Activated B cell treated with CpG ODN at 0.5 μM for 24 hours (primary cell): ENCODE measurements at regions not wholly inside any gene's neighbourhood (a gene's known extent, or its start where the extent isn't known, plus 50 kb on each side); places are given as distances from the start of the nearest gene placed in this dataset.

Experiments used
- ATAC-seq: fragments of 200-7000 bp; cut with Tn5 transposase; one replicate; pipeline ENCODE4 v1.10.0; 2021; ENCODE audit warnings: low read depth, mild to moderate bottlenecking, moderate library complexity
- CTCF ChIA-PET: fragments of 350-600 bp; sonication (Branson Sonifier 250); formaldehyde crosslinking; loops from one replicate; lab custom pipeline; 2021; ENCODE audit warnings: antibody characterized with exemption; lab: Charles Lee
- POLR2A ChIA-PET: fragments of 350-600 bp; sonication (Branson Sonifier 250); formaldehyde crosslinking; loops from one replicate; lab custom pipeline; 2021; ENCODE audit warnings: antibody characterized with exemption; lab: Charles Lee
- DNase-seq: peaks from one replicate; pipeline ENCODE4 v3.0.0; 2022
- H3K27ac Mint-ChIP-seq: one replicate; pipeline ENCODE4 v1.8.0; 2020; ENCODE audit warnings: mixed read lengths
- H3K27me3 Mint-ChIP-seq: one replicate; pipeline ENCODE4 v1.8.0; 2021; ENCODE audit warnings: mixed read lengths
- H3K36me3 Mint-ChIP-seq: one replicate; pipeline ENCODE4 v1.8.0; 2021; ENCODE audit warnings: low read depth, mixed read lengths
- H3K4me1 Mint-ChIP-seq: one replicate; pipeline ENCODE4 v1.8.0; 2021; ENCODE audit warnings: mixed read lengths
- H3K4me3 Mint-ChIP-seq: one replicate; pipeline ENCODE4 v1.8.0; 2020; ENCODE audit warnings: mild to moderate bottlenecking, mixed read lengths
- H3K9me3 Mint-ChIP-seq: one replicate; pipeline ENCODE4 v1.8.0; 2020; ENCODE audit warnings: mixed read lengths
- intact Hi-C: fragments of 100-400 bp; cut with micrococcal nuclease; formaldehyde crosslinking; loops from one replicate; pipeline ENCODE4 v1.15.1; 2024
- TF ChIP-seq, protein P1 (sequence below): fragments of 200-600 bp; IDR thresholded peaks from one replicate; pipeline ENCODE4 v1.8.0; 2022; ENCODE audit warnings: antibody characterized with exemption, mild to moderate bottlenecking

DNA sequence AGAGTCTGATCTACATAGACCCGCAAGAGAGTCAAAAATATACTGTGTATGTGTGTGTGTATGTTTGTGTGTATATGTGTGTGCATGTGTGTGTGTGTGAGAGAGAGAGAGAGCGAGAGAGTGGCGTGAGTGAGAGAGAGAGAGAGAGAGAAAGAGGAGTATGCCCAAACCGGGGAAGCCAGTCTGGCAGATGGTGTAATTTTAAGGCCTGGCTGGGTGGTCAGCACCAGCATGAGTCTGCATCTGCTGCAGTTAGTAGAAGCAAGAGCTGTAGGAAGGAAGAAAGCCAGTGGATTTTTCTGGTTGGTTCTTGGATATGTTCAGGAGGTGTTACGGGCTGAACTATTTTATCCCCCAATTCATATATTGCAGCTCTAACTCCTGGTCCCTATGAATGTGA, 75.2 kb downstream of the ACTBL2 start:
- CTCF ChIA-PET = no interaction called here

DNA sequence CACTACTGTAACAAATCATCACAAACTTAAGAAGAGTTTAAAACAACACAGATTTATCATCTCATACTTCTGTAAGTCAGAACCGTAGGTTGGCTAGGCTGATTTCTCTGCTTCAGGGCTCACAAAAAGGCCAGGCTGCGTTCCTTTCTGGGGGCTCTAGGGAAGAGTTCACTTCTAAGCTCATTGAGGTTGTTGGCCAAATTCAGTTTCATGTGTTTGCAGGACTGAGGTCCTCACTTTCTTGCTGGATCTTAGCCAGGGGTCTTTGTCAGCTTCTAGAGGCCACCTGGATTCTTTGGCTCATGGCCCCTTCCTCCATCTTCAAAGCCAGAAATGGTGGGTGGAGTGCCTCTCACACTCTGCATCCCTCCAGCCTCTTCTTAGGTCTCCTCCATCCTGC, 76.0 kb downstream of the ACTBL2 start:
- DNase-seq (no peak), ATAC-seq (no peak)
- Mint-ChIP-seq H3K4me3 (no peak overlapping the region), H3K27me3 (peaks cover 7% of the 10 kb centered on the region), H3K9me3 (no peaks in the 10 kb centered on the region), H3K4me1 (no peaks in the 10 kb centered on the region), H3K36me3 (no peaks in the 10 kb centered on the region), H3K27ac (no peak overlapping the region)
- intact Hi-C loops = no loop called here
- ChIA-PET CTCF (no interaction called here), POLR2A (no interaction called here)
- TF ChIP-seq, protein P1, sequence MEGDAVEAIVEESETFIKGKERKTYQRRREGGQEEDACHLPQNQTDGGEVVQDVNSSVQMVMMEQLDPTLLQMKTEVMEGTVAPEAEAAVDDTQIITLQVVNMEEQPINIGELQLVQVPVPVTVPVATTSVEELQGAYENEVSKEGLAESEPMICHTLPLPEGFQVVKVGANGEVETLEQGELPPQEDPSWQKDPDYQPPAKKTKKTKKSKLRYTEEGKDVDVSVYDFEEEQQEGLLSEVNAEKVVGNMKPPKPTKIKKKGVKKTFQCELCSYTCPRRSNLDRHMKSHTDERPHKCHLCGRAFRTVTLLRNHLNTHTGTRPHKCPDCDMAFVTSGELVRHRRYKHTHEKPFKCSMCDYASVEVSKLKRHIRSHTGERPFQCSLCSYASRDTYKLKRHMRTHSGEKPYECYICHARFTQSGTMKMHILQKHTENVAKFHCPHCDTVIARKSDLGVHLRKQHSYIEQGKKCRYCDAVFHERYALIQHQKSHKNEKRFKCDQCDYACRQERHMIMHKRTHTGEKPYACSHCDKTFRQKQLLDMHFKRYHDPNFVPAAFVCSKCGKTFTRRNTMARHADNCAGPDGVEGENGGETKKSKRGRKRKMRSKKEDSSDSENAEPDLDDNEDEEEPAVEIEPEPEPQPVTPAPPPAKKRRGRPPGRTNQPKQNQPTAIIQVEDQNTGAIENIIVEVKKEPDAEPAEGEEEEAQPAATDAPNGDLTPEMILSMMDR = no peak

More for the DNA sequence above, 75.2 kb downstream of the ACTBL2 start:
- Mint-ChIP-seq H3K4me3 (no peak overlapping the region), H3K27ac (no peak overlapping the region), H3K4me1 (no peaks in the 10 kb centered on the region), H3K9me3 (no peaks in the 10 kb centered on the region), H3K27me3 (peaks cover 7% of the 10 kb centered on the region), H3K36me3 (no peaks in the 10 kb centered on the region)
- TF ChIP-seq, protein P1 = no peak
- DNase-seq (no peak), ATAC-seq (no peak)
- intact Hi-C loops = no loop called here
- POLR2A ChIA-PET = no interaction called here

DNA sequence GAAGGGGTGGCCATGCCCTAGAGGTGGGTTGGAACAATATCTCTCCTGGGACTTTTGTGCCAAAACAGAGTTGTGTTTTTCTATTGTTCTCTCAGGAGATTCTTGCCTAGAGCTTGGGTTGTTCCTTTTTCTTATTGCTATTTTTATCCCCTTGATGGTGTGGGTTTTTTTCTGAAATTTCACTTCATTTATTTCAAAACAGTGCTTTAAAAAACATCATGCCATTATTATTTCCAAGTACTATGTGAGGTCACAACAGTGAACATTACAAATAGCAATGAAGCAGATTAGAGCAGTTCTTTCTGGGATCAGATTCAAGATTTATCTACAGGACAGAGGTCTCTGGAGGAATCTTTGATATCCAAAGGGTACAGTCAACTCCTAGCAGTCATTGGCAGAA, 76.6 kb downstream of the ACTBL2 start:
- DNase-seq (no peak), ATAC-seq (no peak)
- CTCF ChIA-PET = interaction anchor here (0.7 kb wide), 1 partner anchor 1484 kb away, joined by 3 read pairs; no protein-coding TSS in a partner anchor
- no peaks in the 10 kb centered on the region for H3K36me3 Mint-ChIP-seq
- TF ChIP-seq, protein P1 = no peak
- intact Hi-C loops = no loop called here
- no peaks in the 10 kb centered on the region for H3K4me1 Mint-ChIP-seq
- H3K4me3 Mint-ChIP-seq = no peak overlapping the region
- POLR2A ChIA-PET = no interaction called here
- peaks cover 7% of the 10 kb centered on the region for H3K27me3 Mint-ChIP-seq
- no peak overlapping the region for H3K27ac Mint-ChIP-seq
- no peaks in the 10 kb centered on the region for H3K9me3 Mint-ChIP-seq

DNA sequence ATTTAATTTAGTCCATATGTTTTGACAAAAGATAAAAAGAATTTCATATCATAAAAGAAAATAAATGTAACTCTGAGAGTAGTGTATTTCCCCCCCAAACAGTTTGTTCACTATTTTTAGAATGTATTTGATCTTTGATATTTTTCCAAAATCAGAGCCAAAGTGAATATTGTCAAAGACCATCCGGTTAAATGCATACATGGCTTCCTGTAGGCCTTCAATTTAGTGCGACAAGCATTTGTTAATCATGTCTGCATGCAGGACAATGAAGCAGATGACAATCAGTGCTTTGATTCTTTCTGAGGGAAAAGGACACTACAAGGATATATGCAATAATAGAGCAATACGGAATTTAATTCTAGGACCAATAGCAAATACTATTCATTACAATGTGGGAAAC, 79.8 kb downstream of the ACTBL2 start:
- H3K4me1 Mint-ChIP-seq = no peaks in the 10 kb centered on the region
- TF ChIP-seq, protein P1 = no peak
- POLR2A ChIA-PET = no interaction called here
- H3K27me3 Mint-ChIP-seq = peaks cover 8% of the 10 kb centered on the region
- H3K36me3 Mint-ChIP-seq = no peaks in the 10 kb centered on the region
- peaks cover 3% of the 10 kb centered on the region for H3K9me3 Mint-ChIP-seq
- H3K27ac Mint-ChIP-seq = no peak overlapping the region
- CTCF ChIA-PET = no interaction called here
- no peak overlapping the region for H3K4me3 Mint-ChIP-seq
- DNase-seq (no peak), ATAC-seq (no peak)
- intact Hi-C loops = no loop called here

DNA sequence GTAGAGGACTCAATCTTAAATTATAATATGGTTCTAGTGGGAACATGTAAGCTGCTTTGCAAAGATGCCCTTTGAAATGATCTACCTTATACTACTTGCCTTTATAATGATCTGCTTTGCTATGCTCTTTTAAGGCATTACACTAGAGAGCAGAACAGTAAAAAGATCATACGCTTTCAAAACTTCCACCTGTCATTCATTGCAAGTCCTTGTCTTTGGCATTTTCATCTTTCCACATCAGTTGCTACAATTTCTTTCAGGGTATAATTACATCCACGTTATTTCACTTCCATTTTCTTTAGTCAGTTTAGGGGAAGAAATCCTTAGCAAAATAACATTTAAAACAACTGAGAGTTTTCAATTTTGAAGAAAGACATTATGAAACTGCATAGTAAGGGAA, 80.3 kb downstream of the ACTBL2 start:
- POLR2A ChIA-PET = no interaction called here
- H3K4me1 Mint-ChIP-seq = no peaks in the 10 kb centered on the region
- DNase-seq (no peak), ATAC-seq (no peak)
- CTCF ChIA-PET = no interaction called here
- H3K36me3 Mint-ChIP-seq = no peaks in the 10 kb centered on the region
- H3K27me3 Mint-ChIP-seq = peaks cover 8% of the 10 kb centered on the region
- H3K4me3 Mint-ChIP-seq = no peak overlapping the region
- TF ChIP-seq, protein P1 = no peak
- H3K9me3 Mint-ChIP-seq = peaks cover 3% of the 10 kb centered on the region
- intact Hi-C loops = no loop called here
- H3K27ac Mint-ChIP-seq = no peak overlapping the region
